ENCODE measurements at regions not wholly inside any gene's neighbourhood (a gene's known extent, or its start where the extent isn't known, plus 50 kb on each side); places are given as distances from the start of the nearest gene placed in this dataset.

DNA sequence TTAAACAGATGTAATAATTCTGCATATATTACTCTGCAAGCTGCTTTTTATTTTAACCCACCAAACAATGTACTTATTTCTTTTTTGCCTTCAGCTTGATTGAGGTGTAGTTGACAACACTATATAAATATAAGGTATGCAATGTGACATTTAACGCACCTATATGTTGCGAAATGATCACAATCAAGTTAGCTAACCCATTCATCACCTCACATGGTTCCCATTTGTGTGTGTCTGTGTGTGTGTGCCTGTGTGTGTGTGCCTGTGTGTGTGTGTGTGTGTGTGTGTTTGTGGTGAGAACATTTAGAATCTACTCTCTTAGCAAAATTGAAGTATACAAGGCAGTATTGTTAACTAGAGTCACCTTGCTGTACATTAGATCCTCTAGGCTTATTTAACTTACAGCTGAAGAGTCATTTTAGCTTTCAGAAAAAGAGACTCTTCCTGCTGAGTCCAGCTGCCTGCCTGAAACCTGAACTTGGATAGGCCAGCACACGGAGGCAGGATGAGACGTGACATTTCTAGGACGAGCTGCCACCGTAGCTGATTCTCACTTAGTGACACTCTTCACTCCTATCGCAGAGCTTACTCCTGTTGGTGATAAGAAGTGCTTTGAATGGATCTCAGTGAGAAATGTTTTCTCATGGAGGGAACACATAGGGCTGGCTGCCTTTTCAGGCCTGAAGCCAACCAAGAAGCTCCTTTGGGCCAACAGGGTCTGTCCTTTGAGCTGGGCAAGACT, 126.5 kb upstream of the RIPOR2 start:
- no peak for DNase-seq (ENCODE audit: insufficient read length, low spot score, missing footprints)
- Histone ChIP-seq H3K4me2 (ENCODE audit: insufficient read depth, low read length) (peak overlapping the region; percentile 42), H3K9me3 (ENCODE audit: low read depth, low read length) (no peaks in the 10 kb centered on the region), H3K79me2 (ENCODE audit: insufficient read depth, low read length) (no peaks in the 10 kb centered on the region), H3K4me1 (ENCODE audit: insufficient read depth, low read length) (peaks cover 21% of the 10 kb centered on the region), H4K20me1 (ENCODE audit: insufficient read depth, low read length) (no peaks in the 10 kb centered on the region), H3K27me3 (ENCODE audit: insufficient read depth, low read length) (no peaks in the 10 kb centered on the region), H3K36me3 (ENCODE audit: insufficient read depth, low read length) (no peaks in the 10 kb centered on the region), H3K4me3 (ENCODE audit: insufficient read depth, low read length) (no peak overlapping the region), H3K27ac (ENCODE audit: low read depth, low read length) (peak overlapping the region; percentile 38), H2AFZ (ENCODE audit: low read length) (peak overlapping the region; percentile 60)
- TF ChIP-seq, protein P1, sequence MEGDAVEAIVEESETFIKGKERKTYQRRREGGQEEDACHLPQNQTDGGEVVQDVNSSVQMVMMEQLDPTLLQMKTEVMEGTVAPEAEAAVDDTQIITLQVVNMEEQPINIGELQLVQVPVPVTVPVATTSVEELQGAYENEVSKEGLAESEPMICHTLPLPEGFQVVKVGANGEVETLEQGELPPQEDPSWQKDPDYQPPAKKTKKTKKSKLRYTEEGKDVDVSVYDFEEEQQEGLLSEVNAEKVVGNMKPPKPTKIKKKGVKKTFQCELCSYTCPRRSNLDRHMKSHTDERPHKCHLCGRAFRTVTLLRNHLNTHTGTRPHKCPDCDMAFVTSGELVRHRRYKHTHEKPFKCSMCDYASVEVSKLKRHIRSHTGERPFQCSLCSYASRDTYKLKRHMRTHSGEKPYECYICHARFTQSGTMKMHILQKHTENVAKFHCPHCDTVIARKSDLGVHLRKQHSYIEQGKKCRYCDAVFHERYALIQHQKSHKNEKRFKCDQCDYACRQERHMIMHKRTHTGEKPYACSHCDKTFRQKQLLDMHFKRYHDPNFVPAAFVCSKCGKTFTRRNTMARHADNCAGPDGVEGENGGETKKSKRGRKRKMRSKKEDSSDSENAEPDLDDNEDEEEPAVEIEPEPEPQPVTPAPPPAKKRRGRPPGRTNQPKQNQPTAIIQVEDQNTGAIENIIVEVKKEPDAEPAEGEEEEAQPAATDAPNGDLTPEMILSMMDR (IDR thresholded peaks at IDR 0.05; ENCODE audit: extremely low read depth, low read depth, low read length): no peak

GRCh38 chr6:25064006-25064405, 128.2 kb upstream of the RIPOR2 start:
- TF ChIP-seq, protein P1 (IDR thresholded peaks at IDR 0.05; ENCODE audit: extremely low read depth, low read depth, low read length): no peak
- Histone ChIP-seq H2AFZ (ENCODE audit: low read length) (no peak overlapping the region), H3K36me3 (ENCODE audit: insufficient read depth, low read length) (no peaks in the 10 kb centered on the region), H3K9me3 (ENCODE audit: low read depth, low read length) (no peaks in the 10 kb centered on the region), H3K27ac (ENCODE audit: low read depth, low read length) (no peak overlapping the region), H4K20me1 (ENCODE audit: insufficient read depth, low read length) (no peaks in the 10 kb centered on the region), H3K4me1 (ENCODE audit: insufficient read depth, low read length) (peaks cover 21% of the 10 kb centered on the region), H3K27me3 (ENCODE audit: insufficient read depth, low read length) (no peaks in the 10 kb centered on the region), H3K79me2 (ENCODE audit: insufficient read depth, low read length) (no peaks in the 10 kb centered on the region), H3K4me2 (ENCODE audit: insufficient read depth, low read length) (no peak overlapping the region), H3K4me3 (ENCODE audit: insufficient read depth, low read length) (no peak overlapping the region)
- DNase-seq (ENCODE audit: insufficient read length, low spot score, missing footprints): peak; percentile 58

DNA sequence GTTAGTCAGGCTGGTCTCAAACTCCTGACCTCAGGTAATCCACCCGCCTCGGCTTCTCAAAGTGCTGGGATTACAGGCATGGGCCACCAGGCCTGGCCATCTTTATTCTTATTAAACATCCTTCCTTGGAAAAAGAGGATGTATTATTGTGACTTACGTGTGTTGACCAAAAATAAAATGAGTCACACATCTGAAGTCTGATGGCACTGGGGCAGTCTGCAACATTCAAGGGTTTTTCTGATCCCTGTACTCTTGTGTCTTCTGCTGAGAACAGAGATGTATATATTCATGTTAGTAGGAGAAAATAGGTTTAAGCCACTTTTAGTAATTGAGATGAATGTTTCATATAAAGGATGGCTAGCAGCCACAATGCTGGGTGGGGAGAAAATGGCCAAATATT, 129.9 kb upstream of the RIPOR2 start:
- Histone ChIP-seq H3K79me2 (ENCODE audit: insufficient read depth, low read length) (no peaks in the 10 kb centered on the region), H2AFZ (ENCODE audit: low read length) (no peak overlapping the region), H3K36me3 (ENCODE audit: insufficient read depth, low read length) (no peaks in the 10 kb centered on the region), H3K4me1 (ENCODE audit: insufficient read depth, low read length) (peaks cover 21% of the 10 kb centered on the region), H3K4me2 (ENCODE audit: insufficient read depth, low read length) (no peak overlapping the region), H3K9me3 (ENCODE audit: low read depth, low read length) (no peaks in the 10 kb centered on the region), H3K27me3 (ENCODE audit: insufficient read depth, low read length) (no peaks in the 10 kb centered on the region), H3K27ac (ENCODE audit: low read depth, low read length) (no peak overlapping the region), H4K20me1 (ENCODE audit: insufficient read depth, low read length) (no peaks in the 10 kb centered on the region), H3K4me3 (ENCODE audit: insufficient read depth, low read length) (no peak overlapping the region)
- TF ChIP-seq, protein P1 (IDR thresholded peaks at IDR 0.05; ENCODE audit: extremely low read depth, low read depth, low read length): no peak
- DNase-seq (ENCODE audit: insufficient read length, low spot score, missing footprints): no peak

GRCh38 chr6:25066593-25066992, 130.8 kb upstream of the RIPOR2 start:
- no peaks in the 10 kb centered on the region for H3K27me3 ChIP-seq (ENCODE audit: insufficient read depth, low read length)
- no peaks in the 10 kb centered on the region for H3K36me3 ChIP-seq (ENCODE audit: insufficient read depth, low read length)
- H3K79me2 ChIP-seq (ENCODE audit: insufficient read depth, low read length): no peaks in the 10 kb centered on the region
- no peak overlapping the region for H2AFZ ChIP-seq (ENCODE audit: low read length)
- no peak overlapping the region for H3K27ac ChIP-seq (ENCODE audit: low read depth, low read length)
- peaks cover 15% of the 10 kb centered on the region for H3K4me1 ChIP-seq (ENCODE audit: insufficient read depth, low read length)
- no peak overlapping the region for H3K4me3 ChIP-seq (ENCODE audit: insufficient read depth, low read length)
- DNase-seq (ENCODE audit: insufficient read length, low spot score, missing footprints): no peak
- H3K9me3 ChIP-seq (ENCODE audit: low read depth, low read length): no peaks in the 10 kb centered on the region
- TF ChIP-seq, protein P1 (IDR thresholded peaks at IDR 0.05; ENCODE audit: extremely low read depth, low read depth, low read length): no peak
- H4K20me1 ChIP-seq (ENCODE audit: insufficient read depth, low read length): no peaks in the 10 kb centered on the region
- H3K4me2 ChIP-seq (ENCODE audit: insufficient read depth, low read length): no peak overlapping the region

Measured in osteoblast (primary cell).